Esophagus squamous epithelium (tissue), 5 donors: ENCODE measurements at regions not wholly inside any gene's neighbourhood (a gene's known extent, or its start where the extent isn't known, plus 50 kb on each side); places are given as distances from the start of the nearest gene placed in this dataset.

Source experiments
- DNase-seq: peaks from one replicate; lab custom pipeline; 2025; lab: John Stamatoyannopoulos, UW
- H3K27ac ChIP-seq, 4 donors: fragments of 200-600 bp; sonication (generic); one replicate each; pipeline ENCODE4 v1.5.1; 2016 to 2019; ENCODE audit warnings: mild to moderate bottlenecking in 1 of 4
- H3K27me3 ChIP-seq, 4 donors: fragments of 200-600 bp; sonication (generic); 1 replicate in 3 of 4; 2 replicates in 1 of 4; pipeline versions ENCODE4 v1.5.1 to v1.6.0; 2017 to 2021; ENCODE audit warnings: antibody characterized with exemption in 1 of 4
- H3K36me3 ChIP-seq, 3 donors: fragments of 200-600 bp; sonication (generic); one replicate each; pipeline ENCODE4 v1.5.1; 2016 to 2019
- H3K4me1 ChIP-seq, 3 donors: fragments of 200-600 bp; sonication (generic); one replicate each; pipeline ENCODE4 v1.5.1; 2017 to 2019
- H3K4me3 ChIP-seq, 4 donors: fragments of 200-600 bp; sonication (generic); 1 replicate in 3 of 4; 2 replicates in 1 of 4; pipeline ENCODE4 v1.5.1; 2016 to 2019; ENCODE audit warnings: mild to moderate bottlenecking in 2 of 4, moderate library complexity in 1 of 4
- H3K9me3 ChIP-seq, 3 donors: fragments of 200-600 bp; sonication (generic); one replicate each; pipeline ENCODE4 v1.5.1; 2016 to 2019
- CTCF ChIP-seq, 6 experiments: fragments of 450-650 bp in 4 of 6; fragments of 200-600 bp in 2 of 6; sonication (generic) in 2 of 6; IDR thresholded peaks; one replicate each; pipeline ENCODE4 v1.5.1; 2016 to 2019; ENCODE audit warnings: antibody characterized with exemption in 6 of 6, mild to moderate bottlenecking in 4 of 6, moderate library complexity in 4 of 6
- POLR2A ChIP-seq, 4 donors: fragments of 450-650 bp; IDR thresholded peaks; one replicate each; pipeline ENCODE4 v1.6.1; 2017; ENCODE audit warnings: antibody characterized with exemption in 4 of 4, mild to moderate bottlenecking in 4 of 4, moderate library complexity in 3 of 4
- WGBS, 2 donors: methylation state at CpG; one replicate each; pipeline ENCODE4 v1.1.5; 2018; 5-methylcytosine and 5-hydroxymethylcytosine counted together
- intact Hi-C: fragments of 100-400 bp; cut with DNase I; formaldehyde crosslinking; loops from one replicate; pipeline ENCODE4 v1.15.0; 2022
- donor health status: DM: yes; HTN: yes; CAD: no.

- 37 to 39% methylated on average over 5 of the region's 5 CpGs for WGBS, 2 donors
- no peaks in the 10 kb centered on the region for H3K36me3 ChIP-seq
- intact Hi-C loops, result no loop called here
- H3K27ac ChIP-seq, result no peak overlapping the region
- TF ChIP-seq POLR2A (IDR thresholded peaks at IDR 0.05), result no peak
- no peak for TF ChIP-seq CTCF (IDR thresholded peaks at IDR 0.05)
- H3K27me3 ChIP-seq, result no peaks in the 10 kb centered on the region
- no peaks in the 10 kb centered on the region for H3K4me1 ChIP-seq
- no peak overlapping the region for H3K4me3 ChIP-seq
- no peak for DNase-seq
- no peaks in the 10 kb centered on the region for H3K9me3 ChIP-seq
Observed at GRCh38 chr2:102986826-102987490, 225.1 kb downstream of the TMEM182 start.

GRCh38 chr2:102992607-102993006 lies 230.8 kb downstream of the TMEM182 start:
- Histone ChIP-seq H3K4me3 (no peak overlapping the region), H3K27ac (no peak overlapping the region), H3K36me3 (no peaks in the 10 kb centered on the region), H3K9me3 (no peaks in the 10 kb centered on the region), H3K27me3 (no peaks in the 10 kb centered on the region), H3K4me1 (no peaks in the 10 kb centered on the region)
- no peak for TF ChIP-seq CTCF (IDR thresholded peaks at IDR 0.05)
- TF ChIP-seq POLR2A (IDR thresholded peaks at IDR 0.05), result no peak
- intact Hi-C loops, result no loop called here
- no peak for DNase-seq
- WGBS, 2 donors, result 91 to 97% methylated on average over 5 of the region's 5 CpGs

GRCh38 chr2:102999958-103000357 lies 238.1 kb downstream of the TMEM182 start:
- intact Hi-C loops, result no loop called here
- Histone ChIP-seq H3K27me3 (no peaks in the 10 kb centered on the region), H3K27ac (no peak overlapping the region), H3K4me1 (no peaks in the 10 kb centered on the region), H3K4me3 (no peak overlapping the region), H3K36me3 (no peaks in the 10 kb centered on the region), H3K9me3 (no peaks in the 10 kb centered on the region)
- TF ChIP-seq CTCF (IDR thresholded peaks at IDR 0.05), result no peak
- no peak for TF ChIP-seq POLR2A (IDR thresholded peaks at IDR 0.05)
- DNase-seq, result no peak
- 74 to 76% methylated on average over 5 of the region's 5 CpGs for WGBS, 2 donors

GRCh38 chr2:103002954-103003353 lies 241.1 kb downstream of the TMEM182 start:
- Histone ChIP-seq H3K36me3 (no peaks in the 10 kb centered on the region), H3K27ac (no peak overlapping the region), H3K27me3 (no peaks in the 10 kb centered on the region), H3K9me3 (no peaks in the 10 kb centered on the region), H3K4me3 (no peak overlapping the region), H3K4me1 (no peaks in the 10 kb centered on the region)
- no peak for DNase-seq
- TF ChIP-seq CTCF (IDR thresholded peaks at IDR 0.05) (no peak), POLR2A (IDR thresholded peaks at IDR 0.05) (no peak)
- 67 to 80% methylated on average over 4 of the region's 4 CpGs for WGBS, 2 donors
- intact Hi-C loops, result no loop called here

- intact Hi-C loops, result no loop called here
- no peak for DNase-seq
- WGBS, 2 donors, result 72 to 83% methylated on average over 9 of the region's 9 CpGs
- Histone ChIP-seq H3K9me3 (no peaks in the 10 kb centered on the region), H3K27ac (no peak overlapping the region), H3K4me1 (no peaks in the 10 kb centered on the region), H3K27me3 (no peaks in the 10 kb centered on the region), H3K36me3 (no peaks in the 10 kb centered on the region), H3K4me3 (no peak overlapping the region)
- TF ChIP-seq POLR2A (IDR thresholded peaks at IDR 0.05) (no peak), CTCF (IDR thresholded peaks at IDR 0.05) (no peak)
Observed at GRCh38 chr2:103003750-103004260, 242.0 kb downstream of the TMEM182 start.
